Stimulated activated CD4-positive, alpha-beta T cell treated with anti-CD3 and anti-CD28 coated beads, Interleukin-4, amount 100 ng/mL, for 1 hour (primary cell): ENCODE measurements at regions not wholly inside any gene's neighbourhood (a gene's known extent, or its start where the extent isn't known, plus 50 kb on each side); places are given as distances from the start of the nearest gene placed in this dataset.
"Not testable (repeated sequence)": the region's sequence is repeated elsewhere in the genome, so short reads cannot be mapped to it uniquely, and the experiment has no call there.

Experiments
- DNase-seq: peaks from one replicate; pipeline ENCODE4 v3.0.0-alpha.2; 2020

DNA sequence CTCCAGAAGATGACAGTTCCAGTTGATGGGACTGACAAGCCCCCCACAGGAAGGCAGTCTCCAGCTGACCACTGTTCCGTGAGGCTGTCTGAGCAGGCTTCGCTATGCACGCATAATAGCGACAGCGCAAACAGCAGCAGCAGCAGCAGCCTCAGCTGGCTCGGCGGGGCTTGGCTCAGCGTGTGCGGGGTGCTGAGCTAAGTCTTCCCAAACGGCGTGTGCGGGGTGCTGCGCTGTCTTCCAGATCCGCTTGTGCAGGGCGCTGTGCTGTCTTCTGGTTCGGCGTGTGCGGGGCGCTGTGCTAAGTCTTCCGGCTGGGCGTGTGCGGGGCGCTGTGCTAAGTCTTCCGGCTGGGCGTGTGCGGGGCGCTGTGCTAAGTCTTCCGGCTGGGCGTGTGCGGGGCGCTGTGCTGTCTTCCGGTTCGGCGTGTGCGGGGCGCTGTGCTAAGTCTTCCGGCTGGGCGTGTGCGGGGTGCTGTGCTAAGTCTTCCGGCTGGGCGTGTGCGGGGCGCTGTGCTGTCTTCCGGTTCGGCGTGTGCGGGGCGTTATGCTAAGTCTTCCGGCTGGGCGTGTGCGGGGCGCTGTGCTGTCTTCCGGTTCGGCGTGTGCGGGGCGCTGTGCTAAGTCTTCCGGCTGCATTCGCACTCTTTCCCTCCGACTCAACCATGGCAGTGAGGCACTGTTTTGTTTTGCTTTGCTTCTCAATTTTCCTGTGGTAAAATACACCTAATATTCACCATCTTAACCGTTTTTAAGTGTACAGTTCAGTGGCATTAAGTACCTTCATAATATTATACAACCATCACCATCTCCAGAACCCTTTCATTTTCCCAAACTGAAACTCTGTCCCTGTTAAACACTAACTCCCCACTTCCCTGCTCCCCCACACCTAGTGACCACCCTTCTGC, 156.1 kb downstream of the BMP7 start:
- DNase-seq, result not testable (repeated sequence)

DNA sequence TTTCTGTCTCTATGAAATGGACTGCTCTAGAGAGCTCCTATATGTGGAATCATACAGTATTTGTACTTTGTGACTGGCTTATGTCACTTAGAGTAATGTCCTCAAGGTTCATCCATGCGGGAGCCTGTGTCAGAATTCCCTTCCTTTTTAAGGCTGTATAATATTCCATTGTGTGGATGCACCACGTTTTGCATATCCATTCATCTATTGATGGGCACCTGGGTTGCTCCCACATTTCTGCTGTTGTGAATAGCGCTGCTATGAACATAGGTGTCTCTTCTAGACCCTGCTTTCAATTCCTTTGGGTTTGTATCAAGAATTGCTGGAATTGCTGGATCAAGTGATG, 155.4 kb downstream of the BMP7 start:
- DNase-seq, result no peak

DNA sequence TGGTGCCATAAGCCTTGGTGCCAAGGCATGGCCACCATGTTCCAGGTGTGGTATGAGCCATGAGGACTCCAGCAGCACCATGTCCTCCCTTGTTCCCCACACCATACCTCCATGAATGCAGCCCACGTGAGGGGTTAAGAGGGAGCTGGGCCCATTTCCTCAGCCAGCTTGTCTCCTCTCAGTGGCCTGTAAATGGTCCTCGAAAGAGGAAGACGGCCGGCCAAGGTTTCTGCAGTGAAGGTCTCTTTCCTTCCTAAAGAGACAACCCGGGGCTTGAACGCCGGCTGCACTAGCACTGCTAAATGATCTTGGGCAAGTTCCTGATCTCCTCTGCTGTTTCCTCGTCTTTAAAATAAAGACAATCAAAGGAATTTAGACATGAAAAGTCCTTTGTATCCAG, 154.0 kb downstream of the BMP7 start:
- DNase-seq, result no peak

DNA sequence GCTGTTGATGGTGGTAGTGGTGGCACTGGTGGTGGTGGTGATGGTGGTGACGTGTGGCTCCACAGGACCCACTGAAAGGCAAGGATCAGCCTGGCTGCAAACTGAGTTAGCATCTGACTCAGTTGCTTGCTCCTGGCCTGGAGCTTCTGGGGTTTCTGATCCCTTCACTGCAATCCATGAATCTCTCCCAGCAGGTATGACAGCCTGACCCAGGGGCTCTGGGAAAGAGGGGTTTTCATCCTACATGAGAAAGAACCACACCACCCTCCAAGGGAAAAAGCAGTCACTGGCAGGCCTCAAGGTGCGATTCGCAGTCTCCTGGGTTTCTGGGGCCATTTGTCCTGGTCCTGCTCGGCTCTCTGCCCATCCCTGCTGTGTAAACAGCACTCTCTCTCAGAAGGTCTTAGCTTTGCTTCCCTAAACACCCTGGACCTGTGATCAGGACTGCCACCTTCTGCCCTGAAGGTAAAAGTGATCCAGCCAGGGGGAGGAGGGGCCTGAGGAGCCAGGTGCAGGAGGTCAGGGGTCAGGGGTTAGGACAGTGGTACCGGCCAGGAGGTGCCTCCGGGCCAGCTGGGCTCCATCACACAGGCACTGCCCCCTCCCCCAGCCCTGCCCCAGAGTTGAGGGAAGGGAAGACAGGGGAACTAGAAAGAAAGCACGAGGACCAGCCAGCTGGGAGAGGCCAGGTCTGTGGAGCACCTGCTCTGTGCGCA, 152.0 kb downstream of the BMP7 start:
- no peak for DNase-seq

DNA sequence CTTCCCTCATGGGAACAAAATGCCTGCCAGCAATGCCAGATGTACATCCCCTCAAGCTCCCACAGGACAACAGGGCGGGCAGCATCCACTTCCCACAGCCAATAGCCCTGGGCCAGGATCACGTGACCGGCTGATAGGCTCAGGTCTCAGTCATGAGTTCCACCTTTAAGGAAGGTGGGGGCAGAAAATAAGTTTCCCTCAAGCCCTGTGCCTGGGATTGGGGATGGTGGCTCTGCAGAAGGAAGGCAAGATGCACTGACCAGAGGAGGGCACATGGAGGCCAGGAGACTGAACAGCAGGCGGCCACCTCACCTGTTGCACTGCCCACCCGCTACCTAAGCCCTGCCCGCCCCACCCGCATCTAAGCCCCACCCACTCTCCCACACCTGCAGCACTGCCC, 149.1 kb downstream of the BMP7 start:
- no peak for DNase-seq

DNA sequence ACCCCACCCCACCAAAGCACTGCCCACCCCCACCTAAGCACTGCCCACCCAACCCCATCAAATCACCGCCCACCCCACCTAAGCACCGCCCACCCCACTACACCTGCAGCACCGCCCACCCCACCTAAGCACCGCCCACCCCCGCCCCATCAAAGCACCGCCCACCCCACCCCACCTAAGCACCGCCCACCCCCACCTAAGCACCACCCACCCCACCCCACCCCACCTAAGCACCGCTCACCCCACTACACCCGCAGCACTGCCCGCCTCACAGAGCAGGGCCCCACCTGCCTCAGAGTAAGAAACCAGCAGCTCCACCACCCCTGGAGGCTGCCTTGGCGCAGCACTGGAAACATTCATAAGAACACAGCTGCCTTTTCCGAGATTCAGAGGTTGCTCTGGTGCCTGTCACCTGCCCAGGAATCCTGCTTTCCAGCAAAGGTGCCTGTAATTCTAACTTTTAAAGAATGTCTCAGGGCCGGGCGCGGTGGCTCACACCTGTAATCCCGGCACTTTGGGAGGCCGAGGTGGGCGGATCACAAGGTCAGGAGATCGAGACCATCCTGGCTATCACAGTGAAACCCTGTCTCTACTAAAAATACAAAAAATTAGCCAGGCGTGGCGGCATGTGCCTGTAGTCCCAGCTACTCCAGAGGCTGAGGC, 148.2 kb downstream of the BMP7 start:
- DNase-seq, result no peak
